SHP77 (cell line): ENCODE measurements at regions not wholly inside any gene's neighbourhood (a gene's known extent, or its start where the extent isn't known, plus 50 kb on each side); places are given as distances from the start of the nearest gene placed in this dataset.
"Not testable (repeated sequence)": the region's sequence is repeated elsewhere in the genome, so short reads cannot be mapped to it uniquely, and the experiment has no call there.

Experiments used
- DNase-seq, 2 experiments: peaks; one replicate each; lab custom pipeline; 2025; lab: John Stamatoyannopoulos, UW

- DNase-seq, result no peak
Measured at GRCh38 chr6:121694389-121694788, 258.9 kb downstream of the GJA1 start.

DNA sequence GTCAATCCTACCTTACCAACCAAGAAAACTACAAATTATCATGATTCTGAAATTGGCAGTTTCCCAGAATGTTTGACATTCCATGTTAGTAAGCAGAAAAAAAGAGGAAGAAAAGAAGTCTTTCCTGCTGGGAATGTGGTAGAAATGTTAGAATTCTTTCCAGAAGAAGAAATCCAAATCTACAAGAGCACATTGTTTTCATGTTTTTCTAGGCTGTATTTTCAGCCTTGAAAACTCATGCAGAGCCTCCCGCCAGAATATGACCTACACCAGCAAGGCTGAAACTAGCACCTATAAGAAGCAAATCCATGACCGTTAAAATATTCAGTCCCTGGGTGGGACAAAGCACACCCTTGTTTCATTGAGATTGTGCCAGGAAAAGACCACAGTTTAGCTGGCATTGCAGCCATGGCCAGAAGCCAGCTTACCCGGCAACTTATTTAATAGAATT is 259.4 kb downstream of the GJA1 start:
- no peak for DNase-seq

DNA sequence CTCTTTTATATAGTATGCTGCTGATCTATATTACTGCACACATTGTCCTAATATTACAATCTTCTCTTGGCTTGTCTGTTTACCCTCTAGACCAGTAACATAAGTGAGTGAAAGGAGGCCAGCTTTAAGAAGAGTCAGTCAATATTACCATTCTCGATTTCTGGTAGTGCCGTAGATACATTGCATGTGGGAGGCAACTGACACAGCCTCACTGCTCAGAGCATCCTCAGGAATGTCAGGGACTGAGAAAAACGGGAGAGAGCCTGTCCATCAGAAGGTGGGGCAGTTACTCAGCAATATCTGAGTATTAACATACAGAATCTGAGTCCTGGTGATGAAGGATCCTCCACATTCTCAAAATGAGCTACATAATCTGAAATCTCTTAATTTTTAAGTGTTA is 259.9 kb downstream of the GJA1 start:
- no peak for DNase-seq

GRCh38 chr6:121697921-121698320 is 262.5 kb downstream of the GJA1 start:
- no peak for DNase-seq

DNA sequence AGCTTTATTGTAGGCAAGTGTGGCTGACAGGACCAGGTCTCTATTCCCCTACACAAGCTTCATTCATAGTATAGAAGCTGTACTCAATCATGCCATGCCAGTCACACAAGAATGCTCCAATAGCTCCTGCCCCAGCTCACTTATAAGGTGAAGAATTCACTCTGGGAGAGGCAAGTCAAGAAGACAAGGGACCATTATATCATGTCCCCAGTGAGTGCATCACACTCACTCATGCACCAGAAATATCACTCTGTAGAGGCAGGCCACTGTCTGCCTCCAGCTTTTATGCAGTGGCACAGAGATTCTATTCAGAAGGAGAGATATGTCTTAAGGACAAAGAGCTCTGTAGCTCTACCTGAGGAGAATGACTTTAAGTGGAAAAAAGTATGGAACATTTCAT is 263.2 kb downstream of the GJA1 start:
- no peak for DNase-seq

DNA sequence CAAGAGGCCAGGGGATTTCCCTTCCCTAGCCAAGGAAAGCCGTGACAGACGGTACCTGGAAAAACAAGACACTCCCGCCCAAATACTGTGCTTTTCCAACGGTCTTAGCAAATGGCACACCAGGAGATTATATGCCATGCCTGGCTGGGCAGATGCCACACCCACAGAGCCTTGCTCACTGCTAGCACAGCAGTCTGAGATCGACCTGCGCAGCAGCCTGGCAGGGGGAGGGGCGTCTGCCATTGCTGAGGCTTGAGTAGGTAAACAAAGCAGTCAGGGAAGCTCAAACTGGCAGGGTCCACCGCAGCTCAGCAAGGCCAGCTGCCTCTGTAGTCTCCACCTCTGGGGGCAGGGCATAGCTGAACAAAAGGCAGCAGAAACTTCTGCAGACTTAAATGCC is 267.7 kb downstream of the GJA1 start:
- peak; percentile 91 to 94 for DNase-seq

- DNase-seq, result no peak
Measured at GRCh38 chr6:121711472-121711871, 276.0 kb downstream of the GJA1 start.

DNA sequence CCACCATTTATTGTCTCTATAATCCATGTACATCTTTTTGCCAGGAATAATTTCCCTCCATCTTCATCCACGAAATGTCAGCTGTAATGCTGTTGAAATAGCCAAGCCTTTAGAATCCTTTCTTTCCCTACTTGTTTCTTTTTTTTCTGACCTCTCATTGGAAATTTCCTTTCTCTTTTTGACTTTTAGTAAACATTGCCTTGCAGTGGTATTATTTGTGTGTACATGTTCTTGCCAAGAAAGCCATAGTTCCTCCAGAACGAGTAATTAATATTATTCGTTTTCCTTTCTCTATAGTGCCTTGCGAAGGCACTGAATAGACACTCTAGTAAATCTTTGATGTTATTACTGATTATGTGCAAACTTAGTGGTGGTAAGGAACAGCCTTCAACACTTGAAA is 282.2 kb downstream of the GJA1 start:
- DNase-seq, result no peak

- not testable (repeated sequence) for DNase-seq
Measured at GRCh38 chr6:121720867-121721266, 285.4 kb downstream of the GJA1 start.

DNA sequence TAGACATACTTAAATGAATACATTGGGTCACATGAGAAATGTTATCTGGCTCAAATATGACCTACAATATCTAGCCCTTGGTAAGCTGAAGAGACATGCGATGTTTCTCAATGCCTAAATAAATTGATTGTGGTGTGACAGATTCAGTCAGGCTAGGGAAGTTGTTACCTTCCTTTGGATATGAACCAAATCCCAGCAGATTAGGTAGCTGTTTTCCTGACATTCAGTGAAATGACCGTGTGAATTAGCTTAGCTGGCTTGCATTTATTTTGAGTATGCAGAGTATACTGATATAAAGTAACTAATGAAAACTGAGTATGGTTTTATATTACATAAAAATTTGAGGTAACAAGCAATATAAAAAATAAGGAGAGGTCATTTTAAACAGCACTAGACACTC is 288.2 kb downstream of the GJA1 start:
- no peak for DNase-seq

- DNase-seq, result no peak
Measured at GRCh38 chr6:121724576-121724975, 289.1 kb downstream of the GJA1 start.

- DNase-seq, result no peak
Measured at GRCh38 chr6:121726596-121726995, 291.1 kb downstream of the GJA1 start.

DNA sequence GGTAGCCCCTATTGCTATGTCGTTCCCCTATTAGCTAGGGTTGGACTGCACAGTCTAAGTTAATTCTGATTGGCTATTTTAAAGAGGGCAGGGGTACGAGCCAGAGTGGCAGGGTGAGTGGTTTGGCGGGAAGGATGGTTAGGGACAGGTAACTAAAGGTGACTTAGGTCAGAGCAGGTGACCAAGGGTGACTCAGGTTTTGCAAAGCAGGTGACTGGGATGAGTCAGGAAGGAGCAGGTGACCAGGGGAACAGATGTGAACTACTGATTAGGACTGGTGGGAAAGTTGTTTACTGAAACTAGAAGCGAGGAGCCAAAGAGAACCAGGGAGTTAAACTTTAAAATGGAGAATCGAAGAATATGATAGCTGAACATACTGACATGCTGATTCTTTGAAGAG is 295.2 kb downstream of the GJA1 start:
- no peak for DNase-seq

DNA sequence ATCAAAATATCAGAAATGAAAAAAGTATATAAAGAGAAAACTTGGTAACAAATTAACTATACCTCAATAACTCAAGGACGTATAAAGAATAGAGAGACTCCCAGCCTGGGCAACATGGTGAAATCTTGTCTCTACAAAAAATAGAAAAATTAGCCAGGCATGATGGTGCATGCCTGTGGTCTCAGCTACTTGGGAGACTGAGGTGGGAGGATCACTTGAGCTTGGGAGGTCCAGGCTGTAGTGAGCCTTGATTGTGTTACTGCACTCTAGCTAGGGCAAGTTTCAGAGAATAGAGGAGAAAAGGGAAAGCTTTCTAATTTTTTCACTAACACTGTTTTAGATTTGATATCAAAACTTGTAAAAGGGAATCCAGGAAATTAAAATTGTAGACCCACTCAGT is 295.9 kb downstream of the GJA1 start:
- no peak for DNase-seq

GRCh38 chr6:121732641-121733040 is 297.2 kb downstream of the GJA1 start:
- DNase-seq, result no peak

- DNase-seq, result no peak
Measured at GRCh38 chr6:121733234-121733633, 297.8 kb downstream of the GJA1 start.

- DNase-seq, result not testable (repeated sequence)
Measured at GRCh38 chr6:121740188-121740587, 304.7 kb downstream of the GJA1 start.

- no peak for DNase-seq
Measured at GRCh38 chr6:121743691-121744090, 308.2 kb downstream of the GJA1 start.

DNA sequence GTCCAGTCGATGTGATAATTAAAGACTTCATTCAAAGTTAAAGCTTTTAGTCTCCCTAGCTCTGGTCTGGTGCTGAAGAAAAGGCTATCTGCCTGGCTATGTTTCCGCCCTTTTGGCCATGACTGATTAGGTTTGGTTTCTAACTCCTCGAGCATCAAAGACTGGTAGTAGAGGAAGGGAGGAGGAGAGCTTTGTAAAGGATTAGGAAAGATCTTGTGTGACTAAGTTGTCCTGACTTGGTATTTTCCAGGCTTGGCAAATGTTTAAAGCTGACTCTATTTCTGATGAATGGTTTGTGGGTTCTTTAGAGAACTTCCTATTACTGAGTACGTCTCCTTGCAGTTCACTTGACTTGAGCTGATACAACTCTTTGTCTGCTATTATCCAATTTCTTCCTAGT is 312.9 kb downstream of the GJA1 start:
- no peak for DNase-seq

- no peak for DNase-seq
Measured at GRCh38 chr6:121748850-121749249, 313.4 kb downstream of the GJA1 start.

GRCh38 chr6:121755485-121755884 is 320.0 kb downstream of the GJA1 start:
- no peak for DNase-seq

GRCh38 chr6:121756666-121757065 is 321.2 kb downstream of the GJA1 start:
- no peak for DNase-seq

GRCh38 chr6:121759370-121759769 is 323.9 kb downstream of the GJA1 start:
- DNase-seq, result no peak

DNA sequence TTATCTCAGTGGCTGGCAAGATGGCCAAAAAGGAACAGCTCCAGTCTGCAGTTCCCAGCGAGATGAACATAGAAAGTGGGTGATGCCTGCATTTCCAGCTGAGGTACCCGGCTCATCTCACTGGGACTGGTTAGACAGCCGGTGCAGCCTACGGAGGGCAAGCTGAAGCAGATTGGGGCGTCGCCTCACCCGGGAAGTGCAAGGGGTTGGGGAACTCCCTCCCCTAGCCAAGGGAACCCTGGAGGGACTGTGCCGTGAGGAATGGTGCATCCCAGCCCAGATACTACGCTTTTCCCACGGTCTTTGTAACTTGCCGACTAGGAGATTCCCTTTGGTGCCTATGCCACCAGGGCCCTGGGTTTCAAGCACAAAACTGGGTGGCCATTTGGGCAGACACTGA is 324.7 kb downstream of the GJA1 start:
- DNase-seq, result no peak

DNA sequence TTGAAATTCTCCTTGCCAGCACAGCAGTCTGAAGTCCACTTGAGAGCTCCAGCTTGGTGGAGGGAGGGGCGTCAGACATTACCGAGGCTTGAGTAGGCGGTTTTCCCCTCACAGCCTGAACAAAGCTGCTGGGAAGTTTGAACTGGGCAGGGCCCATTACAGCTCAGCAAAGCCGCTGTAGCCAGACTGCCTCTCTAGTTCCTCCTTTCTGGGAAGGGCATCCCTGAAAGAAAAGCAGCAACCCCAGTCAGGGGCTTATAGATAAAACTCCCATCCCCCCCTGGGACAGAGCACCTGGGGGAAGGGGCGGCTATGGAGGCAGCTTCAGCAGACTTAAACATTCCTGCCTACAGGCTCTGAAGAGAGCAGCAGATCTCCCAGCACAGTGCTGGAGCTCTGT is 325.3 kb downstream of the GJA1 start:
- DNase-seq, result no peak
